GM19438 (cell line): ENCODE measurements at regions not wholly inside any gene's neighbourhood (a gene's known extent, or its start where the extent isn't known, plus 50 kb on each side); places are given as distances from the start of the nearest gene placed in this dataset.
"Not testable (repeated sequence)": the region's sequence is repeated elsewhere in the genome, so short reads cannot be mapped to it uniquely, and the experiment has no call there.

ENCODE experiments used
- ATAC-seq: cut with Tn5 transposase; IDR thresholded peaks from one replicate; pipeline ENCODE4 v1.9.1; 2021; ENCODE audit warnings: low read depth; ENCODE audit not compliant: unreplicated experiment

DNA sequence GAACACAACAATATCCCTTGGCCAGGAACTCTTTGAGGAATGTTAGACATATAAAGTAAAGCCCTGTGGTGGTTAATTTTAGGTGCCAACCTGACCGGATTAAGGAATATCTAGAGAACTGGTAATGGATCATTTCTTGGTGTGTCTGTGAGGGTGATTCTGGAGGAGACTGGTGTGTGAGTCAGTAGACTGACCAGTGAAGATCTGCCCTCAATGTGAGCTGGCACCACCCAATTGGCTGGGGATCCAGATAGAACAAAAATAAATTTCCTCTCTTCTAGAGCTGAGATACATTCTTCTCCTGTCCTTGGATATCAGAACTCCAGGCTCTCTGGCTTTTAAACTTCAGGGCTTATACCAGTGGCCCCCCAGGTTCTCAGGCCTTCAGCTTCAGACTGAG, 56.2 kb upstream of the TNPO1 start:
- ATAC-seq = no peak

DNA sequence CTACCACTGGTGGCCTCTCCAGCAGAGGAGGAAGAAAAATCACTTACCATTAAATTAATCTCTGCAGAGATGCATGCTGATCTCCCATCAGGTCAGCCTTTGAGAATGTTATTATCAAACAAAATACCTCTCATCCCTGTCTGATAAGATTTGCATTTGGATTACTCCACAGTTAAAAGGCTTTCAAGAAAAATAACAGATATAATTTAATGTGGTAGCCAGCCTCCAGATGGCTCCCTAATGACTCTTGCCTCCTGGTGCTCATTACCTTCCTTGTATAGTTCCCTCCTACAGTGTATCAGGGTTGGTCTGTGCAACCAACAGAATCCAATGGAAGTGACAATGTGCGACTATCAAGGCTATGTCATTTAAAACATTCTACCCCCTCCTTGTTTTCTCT, 63.6 kb upstream of the TNPO1 start:
- ATAC-seq = no peak

DNA sequence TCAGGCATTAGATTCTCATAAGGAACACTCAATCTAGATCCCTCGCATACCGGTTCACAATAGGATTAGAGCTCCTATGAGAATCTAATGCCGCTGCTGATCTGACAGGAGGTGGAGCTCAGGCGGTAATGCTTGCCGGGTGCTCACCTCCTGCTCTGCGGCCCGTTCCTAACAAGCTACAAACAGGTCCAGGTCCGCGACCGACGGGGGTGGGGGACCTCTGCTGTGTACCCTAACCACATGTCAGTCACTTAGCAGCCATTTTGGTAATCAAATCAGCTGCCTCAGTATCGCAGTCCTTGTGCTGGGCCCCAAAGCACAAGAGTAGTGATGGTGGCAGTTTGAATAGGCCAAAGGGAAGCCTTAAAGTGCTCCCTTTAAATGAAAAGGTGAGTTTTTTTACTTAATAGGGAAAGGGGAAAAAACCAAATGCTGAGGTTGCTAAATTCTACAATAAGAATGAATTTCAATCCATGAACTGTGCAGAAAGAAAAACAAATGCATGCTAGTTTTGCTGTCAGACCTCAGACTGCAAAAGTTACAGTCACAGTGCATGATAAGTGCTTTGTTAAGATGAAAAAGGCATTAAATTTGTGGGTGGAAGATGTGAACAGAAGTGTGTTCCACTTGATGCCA, 67.0 kb upstream of the TNPO1 start:
- ATAC-seq = no peak

DNA sequence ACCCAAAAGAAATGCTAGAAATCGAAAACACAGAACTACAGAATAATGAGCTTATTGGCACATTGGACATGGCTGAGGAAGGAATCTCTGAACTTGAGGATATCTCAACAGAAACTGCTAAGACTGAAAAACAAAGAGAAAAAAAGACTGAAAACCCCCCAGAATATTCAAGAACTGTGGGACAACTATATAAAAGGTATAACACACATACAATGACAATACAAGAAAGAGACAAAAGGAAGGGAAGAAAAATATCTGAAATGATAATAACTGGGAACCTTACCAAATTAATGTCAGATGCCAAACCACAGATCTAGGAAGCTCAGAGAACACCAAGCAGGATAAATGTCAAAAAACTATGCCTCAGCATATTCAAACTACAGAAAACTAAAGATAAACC, 68.6 kb upstream of the TNPO1 start:
- no peak for ATAC-seq

DNA sequence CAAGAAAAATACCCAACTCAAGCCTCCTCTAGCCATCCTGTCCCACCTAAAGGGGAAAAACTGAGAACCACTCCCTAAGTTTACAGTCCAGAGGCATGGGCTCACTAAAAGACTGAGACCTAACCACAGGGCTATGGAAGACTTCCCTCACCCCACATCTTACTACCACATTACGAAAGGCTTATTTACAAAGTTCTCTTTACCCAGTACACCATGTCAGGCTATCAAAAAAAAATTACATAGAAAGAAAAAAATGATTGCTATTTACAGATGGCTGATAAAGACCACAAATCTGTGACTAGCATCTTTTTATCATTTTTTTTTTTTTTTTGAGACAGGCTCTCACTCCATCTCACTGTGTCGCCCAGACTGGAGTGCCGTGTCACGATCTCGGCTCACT, 69.7 kb upstream of the TNPO1 start:
- ATAC-seq = no peak

DNA sequence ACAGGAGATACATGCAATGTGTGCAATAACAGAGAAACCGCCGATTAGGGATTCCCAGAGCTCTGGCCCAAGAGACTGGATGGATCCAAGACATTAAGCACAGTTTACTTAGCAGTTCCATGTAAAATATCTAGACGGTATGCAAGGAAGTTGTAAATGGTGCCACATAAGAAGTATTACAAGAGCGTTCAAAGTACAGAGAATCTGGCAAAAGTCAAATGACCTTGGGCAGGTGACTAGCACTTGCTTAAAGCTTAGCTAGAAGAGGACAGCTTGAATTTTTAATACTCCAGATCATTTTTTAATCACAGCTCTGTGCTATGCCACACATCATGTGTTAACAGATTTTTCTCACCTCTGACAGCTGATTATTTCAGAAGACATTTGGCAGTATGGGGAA, 72.3 kb upstream of the TNPO1 start:
- no peak for ATAC-seq

DNA sequence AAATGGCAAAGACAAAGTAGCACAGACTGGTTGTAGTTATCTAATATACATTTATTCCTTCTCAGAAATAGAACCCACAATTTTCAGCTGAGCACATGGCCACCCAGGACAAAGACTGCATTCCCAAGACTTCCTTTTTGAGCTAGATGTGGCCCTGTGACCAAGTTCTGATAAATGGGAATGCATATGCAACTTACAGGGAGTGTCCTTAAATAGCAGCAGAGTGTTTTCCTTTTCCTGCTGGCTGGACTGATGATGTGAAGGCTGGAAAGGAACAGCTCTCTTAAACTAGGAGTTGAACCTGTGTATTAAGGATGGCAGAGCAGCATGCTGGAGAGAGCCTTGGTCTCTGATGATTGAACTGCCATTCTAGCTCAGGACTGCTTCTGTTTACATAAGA, 74.7 kb upstream of the TNPO1 start:
- ATAC-seq = no peak

DNA sequence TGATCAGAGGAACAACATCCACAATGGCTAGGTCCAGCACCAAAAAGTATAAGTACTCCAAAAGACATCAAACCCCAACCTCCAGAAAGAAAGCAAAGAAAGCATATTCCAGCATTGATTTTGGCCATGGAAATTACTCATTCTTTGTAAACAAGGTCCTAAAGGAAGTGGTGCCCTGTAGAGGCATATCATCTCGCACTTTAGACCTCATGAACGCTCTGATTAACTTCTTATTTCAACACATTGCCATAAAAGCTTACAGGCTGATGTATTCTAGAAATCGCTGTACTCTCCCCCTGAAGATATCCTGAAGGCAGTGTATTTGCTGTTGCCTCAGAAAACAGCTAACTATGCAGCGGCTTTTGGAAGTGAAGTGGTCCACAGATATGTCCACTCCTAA, 82.7 kb upstream of the TNPO1 start:
- ATAC-seq = no peak

DNA sequence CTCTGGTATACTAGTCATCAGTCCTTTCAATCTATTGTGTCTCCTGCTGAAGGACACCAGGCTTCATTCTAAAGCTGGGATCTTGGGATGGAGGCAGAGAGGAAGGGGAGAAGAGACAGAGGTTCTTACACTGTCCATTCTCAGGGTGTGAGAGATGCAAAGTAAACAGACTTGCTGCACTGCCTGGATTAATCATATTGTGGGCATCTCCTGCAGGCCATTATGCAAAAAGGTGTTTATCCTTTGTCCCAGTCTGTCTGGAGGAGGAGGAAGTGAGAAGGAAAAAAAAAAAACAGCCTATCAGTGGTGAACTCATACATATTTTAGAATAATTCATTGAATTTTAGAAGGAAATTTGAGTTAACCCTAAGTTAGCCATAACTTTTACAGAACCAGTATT, 92.9 kb upstream of the TNPO1 start:
- ATAC-seq = no peak

DNA sequence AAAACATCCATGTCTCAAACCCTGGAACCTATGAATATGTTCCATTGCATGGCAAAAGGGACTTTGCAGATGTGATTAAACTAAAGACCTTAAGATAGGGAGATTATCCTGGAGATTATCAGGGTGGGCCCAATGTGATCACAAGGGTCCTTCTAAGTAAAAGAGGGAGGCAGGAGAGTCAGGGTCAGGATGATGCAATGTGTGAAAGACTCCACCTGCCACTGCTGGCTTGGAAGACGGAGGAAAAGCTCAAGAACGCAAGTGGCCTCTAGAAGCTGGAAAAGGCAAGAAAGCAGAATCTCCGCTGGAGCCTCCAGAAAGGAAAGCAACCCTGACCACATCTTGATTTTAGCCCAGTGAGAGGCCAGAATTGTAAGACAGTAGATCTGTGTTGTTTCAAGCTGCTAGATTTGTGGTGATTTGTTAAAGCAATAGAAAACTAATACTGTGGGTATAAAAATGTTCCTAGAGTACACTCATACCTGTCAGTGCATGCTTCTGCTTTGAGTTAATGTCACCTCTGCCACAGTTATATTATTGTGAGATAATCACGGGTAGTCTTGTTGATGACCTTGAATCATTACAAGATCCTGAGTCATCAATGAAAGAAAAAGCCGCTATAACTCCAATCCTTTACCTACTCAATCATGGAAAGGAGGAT, 93.5 kb upstream of the TNPO1 start:
- no peak for ATAC-seq

DNA sequence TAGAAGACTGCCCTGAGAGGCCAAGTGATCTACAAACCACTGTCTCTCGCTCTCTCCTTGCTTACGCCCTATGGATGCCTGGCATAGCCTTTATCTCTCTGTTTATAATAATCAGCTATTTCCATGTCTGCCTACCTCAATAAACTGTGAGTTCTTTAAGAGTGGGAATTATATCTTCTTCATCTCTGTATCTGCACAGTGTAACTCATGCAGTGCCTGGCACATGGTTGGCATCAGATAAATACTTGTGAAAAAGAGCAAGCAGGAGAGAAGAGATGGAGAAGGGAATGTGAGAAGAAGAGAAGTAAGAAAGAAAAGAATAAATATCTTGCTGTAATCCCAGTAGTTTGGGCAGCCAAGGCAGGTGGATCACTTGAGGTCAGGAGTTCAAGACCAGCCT, 94.6 kb upstream of the TNPO1 start:
- no peak for ATAC-seq

DNA sequence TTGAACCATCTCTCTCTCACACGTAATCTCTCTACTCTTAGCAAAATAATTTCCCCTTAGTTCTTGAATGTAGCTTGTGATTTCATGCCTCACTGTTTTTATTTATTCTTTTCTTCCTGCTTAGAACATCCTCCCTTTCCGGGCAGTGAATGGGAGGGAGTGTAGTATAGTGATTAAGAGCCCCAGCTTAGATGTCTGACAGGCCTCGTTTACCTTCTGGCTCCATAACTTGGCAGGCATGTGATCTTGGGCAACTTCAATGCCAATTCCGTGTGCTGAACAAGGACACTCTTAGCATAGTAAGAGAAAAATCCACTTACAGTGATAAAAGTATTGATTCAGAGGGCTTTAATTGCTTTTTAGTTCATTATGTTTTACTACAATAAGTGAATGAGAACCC, 96.3 kb upstream of the TNPO1 start:
- ATAC-seq = no peak

DNA sequence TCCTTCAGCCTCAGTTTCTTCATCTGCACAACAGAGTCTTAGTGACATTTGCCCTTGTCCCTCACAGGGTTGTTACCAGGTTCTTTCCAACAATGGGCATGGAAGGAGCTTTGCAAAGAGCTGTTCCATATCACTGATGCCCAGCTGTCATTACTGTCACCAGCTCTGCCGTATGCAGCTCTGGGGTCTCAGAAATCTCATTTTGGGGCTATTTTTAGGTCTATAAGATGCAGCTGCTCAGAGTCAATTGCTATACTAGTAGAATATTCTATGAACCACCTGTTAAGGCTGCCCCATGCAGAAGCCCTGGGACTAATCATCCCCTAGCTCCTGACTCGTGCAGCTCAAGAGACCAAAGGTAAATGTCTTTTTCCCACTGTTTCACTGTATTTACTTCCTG, 105.1 kb upstream of the TNPO1 start:
- no peak for ATAC-seq

DNA sequence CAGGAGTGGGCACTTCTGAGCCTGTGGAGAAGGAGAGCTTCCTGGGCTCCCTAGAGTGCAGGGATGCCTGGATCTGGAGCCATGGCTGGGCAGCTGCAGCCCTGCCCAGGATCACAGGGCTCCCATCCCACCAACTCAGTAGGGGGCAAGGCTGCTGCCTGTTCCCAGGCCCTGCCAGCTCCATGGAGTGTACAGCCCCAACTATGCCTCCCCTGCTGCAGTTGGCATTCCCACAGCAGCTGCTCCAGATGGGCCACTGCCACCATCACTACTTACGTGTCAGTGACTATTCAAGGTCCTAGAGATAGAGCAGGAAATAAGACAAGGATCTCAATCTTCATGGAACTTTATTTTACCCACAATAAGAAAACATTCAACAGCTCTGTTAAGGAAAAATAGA, 107.1 kb upstream of the TNPO1 start:
- no peak for ATAC-seq

DNA sequence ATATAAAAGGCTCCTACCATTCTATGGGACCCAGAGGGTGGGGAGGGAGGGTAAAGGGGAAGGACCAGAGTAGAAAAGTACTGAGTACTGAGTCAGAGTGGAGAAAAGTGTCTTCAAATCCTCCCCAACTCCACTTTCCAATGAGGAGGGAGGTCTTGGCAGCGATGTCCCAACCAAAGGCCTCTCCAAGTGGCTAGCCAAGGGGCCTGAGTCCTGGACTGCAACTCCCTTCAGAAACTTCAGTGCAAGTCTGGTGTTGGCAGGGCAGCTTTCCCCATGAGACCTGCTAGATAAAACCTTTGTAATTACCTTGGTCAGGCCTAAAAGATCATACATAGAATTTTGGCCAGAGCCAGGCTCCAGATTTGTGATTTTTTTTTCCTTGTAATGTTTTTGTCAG, 111.3 kb upstream of the TNPO1 start:
- no peak for ATAC-seq

DNA sequence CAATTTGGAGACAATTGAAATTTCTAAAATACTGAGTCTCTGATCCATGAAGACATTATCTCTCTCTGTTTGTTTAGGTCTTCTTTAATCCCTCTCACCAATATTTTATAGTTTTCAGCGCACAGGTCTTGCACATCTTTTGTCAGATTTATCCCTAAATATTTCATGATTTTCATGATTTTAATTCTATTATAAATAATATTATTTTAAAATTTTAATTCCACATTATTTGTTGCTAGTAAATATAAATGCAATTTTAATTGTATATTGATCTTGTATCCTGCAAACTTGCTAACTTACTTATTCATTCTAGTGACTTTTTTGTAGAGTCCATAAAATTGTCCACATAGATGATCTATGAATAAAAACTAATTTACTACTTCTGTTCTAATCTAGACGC, 112.6 kb upstream of the TNPO1 start:
- no peak for ATAC-seq

DNA sequence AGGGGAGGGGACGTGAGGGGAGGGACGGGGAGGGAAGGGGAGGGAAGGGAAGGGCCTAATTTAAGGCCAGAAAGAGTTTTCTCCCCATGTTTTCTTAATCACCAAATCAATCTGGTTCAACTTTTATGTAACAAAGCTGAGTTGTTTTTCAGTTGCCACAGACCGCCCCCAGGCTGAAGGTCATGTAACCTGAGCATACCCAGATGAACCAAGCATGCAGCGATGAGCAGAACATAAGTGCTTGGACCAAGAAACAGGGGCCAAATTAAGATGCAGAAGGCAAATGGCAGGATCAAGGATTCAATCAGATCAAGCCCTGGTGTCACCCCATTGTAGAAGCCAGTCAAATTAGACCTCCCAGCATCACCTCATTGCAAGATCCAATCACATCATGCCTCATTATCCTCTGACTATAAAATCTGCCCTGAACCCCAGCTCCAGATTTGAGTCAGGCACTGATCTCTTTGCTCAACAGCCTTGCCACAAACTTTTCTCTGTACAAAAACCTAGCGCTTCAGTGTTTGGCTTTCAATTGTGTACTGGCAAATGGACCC, 113.5 kb upstream of the TNPO1 start:
- no peak for ATAC-seq

DNA sequence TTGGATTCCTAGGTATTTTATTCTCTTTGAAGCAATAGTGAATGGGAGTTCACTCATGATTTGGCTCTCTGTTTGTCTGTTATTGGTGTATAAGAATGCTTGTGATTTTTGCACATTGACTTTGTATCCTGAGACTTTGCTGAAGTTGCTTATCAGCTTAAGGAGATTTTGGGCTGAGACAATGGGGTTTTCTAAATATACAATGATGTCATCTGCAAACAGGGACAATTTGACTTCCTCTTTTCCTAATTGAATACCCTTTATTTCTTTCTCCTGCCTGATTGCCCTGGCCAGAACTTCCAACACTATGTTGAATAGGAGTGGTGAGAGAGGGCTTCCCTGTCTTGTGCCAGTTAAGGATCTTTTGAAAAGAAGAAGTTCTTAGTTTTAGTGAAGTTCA, 114.4 kb upstream of the TNPO1 start:
- not testable (repeated sequence) for ATAC-seq

DNA sequence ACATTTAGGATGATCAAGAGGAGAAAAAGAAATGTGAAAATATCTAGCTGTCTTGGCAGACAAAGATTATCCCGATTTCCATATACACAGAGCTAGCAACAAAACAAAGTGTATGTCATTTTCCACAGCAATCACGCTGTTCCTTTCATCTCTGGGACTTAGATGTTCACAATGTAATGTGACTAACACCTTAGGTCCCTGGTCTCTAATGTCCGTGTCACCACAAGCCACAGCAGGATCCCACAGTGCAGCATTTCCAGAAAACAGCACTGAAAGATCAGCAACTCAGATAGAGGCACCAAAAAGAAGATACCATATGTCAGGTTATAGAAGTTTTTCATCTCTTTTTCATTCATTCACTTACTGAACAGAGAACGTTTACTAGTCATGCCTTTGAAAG, 118.0 kb upstream of the TNPO1 start:
- no peak for ATAC-seq

DNA sequence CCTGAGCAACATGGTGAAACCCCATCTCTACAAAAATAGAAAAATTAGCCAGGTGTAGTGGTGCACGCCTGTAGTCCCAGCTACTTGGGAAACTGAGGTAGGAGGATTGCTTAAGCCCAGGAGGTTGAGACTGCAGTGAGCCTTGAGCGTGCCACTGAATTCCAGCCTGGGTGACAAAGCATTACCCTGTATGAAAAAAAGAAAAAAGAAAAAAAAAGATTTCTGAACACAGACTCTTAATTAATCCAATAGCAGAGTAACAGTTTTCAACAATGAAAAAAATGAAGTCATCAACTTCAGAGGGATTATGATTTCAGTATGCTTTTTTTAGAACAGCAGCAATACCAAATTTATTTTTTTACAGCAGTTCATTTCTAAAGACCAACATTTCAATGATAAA, 118.8 kb upstream of the TNPO1 start:
- ATAC-seq = no peak

DNA sequence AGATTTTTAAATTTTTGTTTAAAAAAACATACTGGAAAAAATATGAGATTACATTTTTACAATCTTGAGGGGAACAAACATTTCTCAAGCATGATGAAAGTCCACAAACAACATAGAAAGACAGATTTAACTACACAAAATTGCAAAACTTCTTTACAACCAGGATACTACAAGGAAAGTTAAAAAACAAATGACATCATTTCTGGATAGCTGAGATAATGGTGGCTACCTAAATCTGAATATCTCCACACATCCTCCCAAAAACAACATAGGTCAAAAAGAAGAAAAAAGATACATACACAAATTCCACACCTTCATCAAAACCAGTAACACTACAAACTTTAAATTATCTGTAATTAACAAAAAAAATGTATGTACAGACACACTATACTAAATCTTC, 120.8 kb upstream of the TNPO1 start:
- no peak for ATAC-seq

DNA sequence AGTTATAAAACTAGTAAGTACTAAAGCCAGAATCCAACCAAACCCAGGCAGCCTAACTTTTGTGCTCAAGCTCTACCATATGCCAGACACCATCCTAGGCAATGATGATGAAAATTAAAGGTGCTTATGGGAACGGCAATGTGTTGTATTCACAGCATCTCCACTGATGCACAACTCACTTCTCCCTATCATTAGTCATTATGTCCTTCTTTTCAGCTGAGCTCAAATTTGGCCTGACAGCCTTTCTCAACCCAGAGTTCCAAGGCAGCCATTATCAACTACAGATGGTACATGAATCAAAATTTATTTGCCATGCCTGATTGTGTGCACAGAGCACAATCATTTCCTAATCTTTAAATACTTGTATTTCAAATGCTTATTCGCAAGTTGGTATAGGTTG, 121.6 kb upstream of the TNPO1 start:
- no peak for ATAC-seq
